H7 (cell line): ENCODE measurements at regions not wholly inside any gene's neighbourhood (a gene's known extent, or its start where the extent isn't known, plus 50 kb on each side); places are given as distances from the start of the nearest gene placed in this dataset.

Experiments used
- DNase-seq: peaks from one replicate; pipeline ENCODE4 v3.0.0; 2012
- H3K27me3 ChIP-seq: 2 replicates; pipeline ENCODE4 v1.6.0; 2011; ENCODE audit warnings: mild to moderate bottlenecking, low read length; ENCODE audit not compliant: control insufficient read depth, insufficient read depth
- H3K36me3 ChIP-seq: replicated peaks from 2 replicates; pipeline ENCODE4 v1.5.1; 2011; ENCODE audit warnings: low read length; ENCODE audit not compliant: control insufficient read depth, insufficient read depth
- H3K4me3 ChIP-seq: 2 replicates; pipeline ENCODE4 v1.5.1; 2011; ENCODE audit warnings: low read depth, mild to moderate bottlenecking, control low read depth, low read length, moderate library complexity; ENCODE audit not compliant: insufficient read depth

GRCh38 chr1:14100444-14100843 is 400.5 kb downstream of the PRDM2 start:
- no peak overlapping the region for H3K4me3 ChIP-seq
- DNase-seq = no peak
- H3K36me3 ChIP-seq = no peaks in the 10 kb centered on the region
- no peaks in the 10 kb centered on the region for H3K27me3 ChIP-seq

DNA sequence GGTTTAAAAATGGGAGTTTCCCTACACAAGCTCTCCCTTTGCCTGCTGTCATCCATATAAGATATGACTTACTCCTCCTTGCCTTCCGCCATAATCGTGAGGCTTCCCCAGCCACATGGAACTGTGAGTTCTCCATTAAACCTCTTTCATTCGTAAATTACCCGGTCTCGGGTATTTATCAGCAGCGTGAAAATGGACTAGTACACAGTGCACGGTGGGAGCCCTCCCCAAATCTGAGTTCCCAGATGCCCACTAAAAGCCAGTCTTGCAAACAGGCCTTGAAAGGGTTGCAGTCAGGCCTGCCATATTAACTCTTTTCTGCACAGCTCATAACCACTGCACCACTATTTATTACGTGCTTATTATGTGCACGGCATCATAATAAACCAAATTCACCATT is 400.9 kb downstream of the PRDM2 start:
- H3K36me3 ChIP-seq = no peaks in the 10 kb centered on the region
- DNase-seq = no peak
- H3K4me3 ChIP-seq = no peak overlapping the region
- H3K27me3 ChIP-seq = no peaks in the 10 kb centered on the region

DNA sequence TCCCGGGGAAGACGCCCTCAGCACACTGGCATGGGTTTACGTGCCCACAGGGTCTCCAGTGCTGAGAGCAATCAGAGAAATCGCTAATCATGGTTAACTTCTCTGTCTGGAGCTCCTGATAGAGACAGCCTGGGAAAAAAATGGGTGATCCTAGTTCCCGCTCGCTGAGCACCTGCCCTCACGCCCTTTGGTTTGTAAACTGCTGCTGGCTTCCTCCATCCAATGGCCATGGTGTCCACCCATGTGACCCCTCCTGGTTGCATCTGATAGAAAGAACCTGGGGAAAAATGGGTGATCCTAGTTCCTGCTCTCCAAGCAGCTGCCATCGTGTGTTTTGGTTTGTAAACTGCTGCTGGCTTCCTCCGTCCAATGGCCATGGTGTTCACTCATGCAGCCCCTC is 402.2 kb downstream of the PRDM2 start:
- Histone ChIP-seq H3K36me3 (no peaks in the 10 kb centered on the region), H3K4me3 (no peak overlapping the region), H3K27me3 (no peaks in the 10 kb centered on the region)
- DNase-seq = no peak

GRCh38 chr1:14103878-14104430 is 404.0 kb downstream of the PRDM2 start:
- no peak overlapping the region for H3K4me3 ChIP-seq
- DNase-seq = no peak
- H3K36me3 ChIP-seq = no peaks in the 10 kb centered on the region
- H3K27me3 ChIP-seq = no peaks in the 10 kb centered on the region; the same call in 1 of the 2 replicates

GRCh38 chr1:14106126-14106525 is 406.1 kb downstream of the PRDM2 start:
- H3K4me3 ChIP-seq = no peak overlapping the region
- no peaks in the 10 kb centered on the region; the same call in 1 of the 2 replicates for H3K27me3 ChIP-seq
- H3K36me3 ChIP-seq = no peaks in the 10 kb centered on the region
- DNase-seq = no peak

GRCh38 chr1:14106679-14107313 is 406.8 kb downstream of the PRDM2 start:
- Histone ChIP-seq H3K4me3 (no peak overlapping the region), H3K36me3 (no peaks in the 10 kb centered on the region), H3K27me3 (no peaks in the 10 kb centered on the region; the same call in 1 of the 2 replicates)
- DNase-seq = no peak

DNA sequence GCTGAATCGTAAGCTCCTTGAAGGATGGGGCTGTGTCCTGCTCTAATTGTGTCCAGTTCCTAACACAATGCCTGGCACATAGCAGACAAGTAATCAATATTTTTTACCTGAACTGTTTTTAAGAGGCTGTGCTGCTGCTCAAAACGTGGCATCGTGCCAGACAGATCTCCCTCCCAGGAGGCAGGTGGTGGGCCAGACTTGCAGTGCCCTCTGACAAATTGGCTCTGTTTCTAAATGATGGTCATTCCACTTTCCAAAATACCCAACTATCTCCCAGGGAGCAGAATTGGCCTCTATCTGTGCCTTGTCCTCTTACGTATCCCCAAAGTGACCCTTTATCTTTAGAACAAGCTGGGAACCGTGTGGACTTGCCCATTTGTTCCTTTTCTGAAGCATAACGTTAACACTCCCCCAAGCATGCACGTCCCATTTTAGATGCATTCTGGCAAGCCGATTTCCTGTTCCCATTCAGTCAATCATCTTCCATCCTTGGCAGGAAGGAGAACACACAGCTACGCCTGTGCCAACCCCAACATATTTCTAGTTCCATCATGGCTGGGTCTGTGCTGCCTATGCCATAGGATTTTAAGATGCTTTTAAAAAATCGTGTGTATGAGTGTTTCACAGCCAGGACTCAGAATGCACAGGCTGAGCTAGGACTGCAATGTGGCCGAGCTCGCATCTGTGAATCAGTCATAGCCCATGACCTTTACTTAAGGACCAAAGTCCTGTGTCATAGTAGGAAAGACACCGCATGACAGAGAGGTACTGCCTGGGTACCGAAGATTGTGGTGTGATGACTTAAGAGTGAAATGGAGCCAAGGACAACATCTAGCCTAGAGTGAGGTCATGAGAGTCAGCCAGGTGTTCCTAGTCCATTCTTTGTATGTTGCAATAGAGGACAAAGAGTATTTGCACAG is 408.6 kb downstream of the PRDM2 start:
- H3K27me3 ChIP-seq = no peaks in the 10 kb centered on the region; the same call in 1 of the 2 replicates
- no peaks in the 10 kb centered on the region for H3K36me3 ChIP-seq
- no peak for DNase-seq
- no peak overlapping the region for H3K4me3 ChIP-seq

GRCh38 chr1:14109276-14109635 is 409.3 kb downstream of the PRDM2 start:
- H3K36me3 ChIP-seq = no peaks in the 10 kb centered on the region
- H3K27me3 ChIP-seq = no peaks in the 10 kb centered on the region; the same call in 1 of the 2 replicates
- H3K4me3 ChIP-seq = no peak overlapping the region
- DNase-seq = no peak

DNA sequence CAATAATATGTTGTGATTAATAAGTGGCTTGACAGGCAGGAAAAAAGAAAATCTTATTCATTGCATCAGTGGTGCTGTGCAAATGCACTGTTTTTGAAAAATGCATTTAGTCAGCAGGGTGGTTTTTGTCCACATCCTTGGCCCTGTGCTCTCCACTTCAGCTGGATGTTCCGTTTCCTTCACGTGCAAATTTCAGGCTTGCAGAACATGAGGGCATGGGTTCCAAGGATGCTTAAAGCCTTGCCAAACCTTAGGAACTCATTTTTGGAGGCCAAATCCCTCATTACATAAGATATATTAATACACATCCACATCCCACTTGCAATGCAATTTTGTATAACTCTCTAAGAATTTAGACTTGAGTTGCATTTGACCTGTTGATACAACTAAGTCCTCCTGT is 410.1 kb downstream of the PRDM2 start:
- Histone ChIP-seq H3K4me3 (no peak overlapping the region), H3K36me3 (no peaks in the 10 kb centered on the region), H3K27me3 (no peaks in the 10 kb centered on the region; the same call in 1 of the 2 replicates)
- DNase-seq = no peak

- Histone ChIP-seq H3K27me3 (no peaks in the 10 kb centered on the region; the same call in 1 of the 2 replicates), H3K36me3 (no peaks in the 10 kb centered on the region), H3K4me3 (no peak overlapping the region)
- DNase-seq = peak; percentile 42
These were observed 411.1 kb downstream of the PRDM2 start for GRCh38 chr1:14111121-14111520.

DNA sequence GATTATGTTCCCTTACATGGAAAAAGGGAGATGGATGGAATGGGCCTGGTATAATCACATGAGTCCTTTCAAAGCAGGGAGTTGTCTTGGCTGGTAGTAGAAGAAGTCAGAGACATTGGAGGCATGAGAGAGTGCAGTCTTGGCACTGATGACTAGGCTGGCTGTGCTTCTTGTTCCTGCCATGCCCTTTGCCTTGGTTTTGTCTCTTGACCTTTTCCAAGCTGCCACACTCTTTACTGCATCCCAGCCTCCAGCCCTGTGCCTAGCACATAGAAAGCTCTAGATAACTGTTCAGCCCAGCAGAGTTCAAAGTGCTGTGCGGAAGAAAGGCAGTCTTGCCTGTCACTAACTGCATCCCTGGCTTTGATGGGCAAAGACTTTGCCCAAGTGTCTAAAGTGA is 412.6 kb downstream of the PRDM2 start:
- no peak for DNase-seq
- Histone ChIP-seq H3K4me3 (no peak overlapping the region), H3K36me3 (no peaks in the 10 kb centered on the region), H3K27me3 (no peaks in the 10 kb centered on the region; the same call in 1 of the 2 replicates)

DNA sequence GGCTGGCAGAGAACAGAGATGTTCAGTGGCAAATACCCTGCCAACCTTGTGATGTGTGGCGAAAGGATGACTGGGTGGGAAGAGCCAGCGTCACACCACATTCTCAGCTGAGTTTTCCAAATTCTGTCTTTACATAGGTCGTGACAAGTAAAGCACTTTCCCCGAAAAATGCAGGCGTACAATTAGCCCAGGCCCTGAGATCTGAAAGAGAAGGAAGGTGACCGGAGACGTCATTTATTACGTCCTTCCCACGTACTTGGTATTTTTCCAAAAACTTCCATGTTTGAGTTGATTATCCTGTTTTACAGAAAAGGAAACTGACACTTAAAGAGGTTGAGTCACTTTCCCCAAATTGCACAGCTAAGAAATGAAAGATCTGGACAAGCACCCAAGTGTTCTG is 413.3 kb downstream of the PRDM2 start:
- DNase-seq = no peak
- Histone ChIP-seq H3K27me3 (no peaks in the 10 kb centered on the region; the same call in 1 of the 2 replicates), H3K4me3 (no peak overlapping the region), H3K36me3 (no peaks in the 10 kb centered on the region)

GRCh38 chr1:14113841-14114567 is 414.0 kb downstream of the PRDM2 start:
- no peaks in the 10 kb centered on the region for H3K36me3 ChIP-seq
- peak; percentile 67 for DNase-seq
- no peaks in the 10 kb centered on the region for H3K27me3 ChIP-seq
- H3K4me3 ChIP-seq = no peak overlapping the region

GRCh38 chr1:14115976-14116375 is 416.0 kb downstream of the PRDM2 start:
- Histone ChIP-seq H3K4me3 (no peak overlapping the region), H3K27me3 (no peaks in the 10 kb centered on the region), H3K36me3 (no peaks in the 10 kb centered on the region)
- DNase-seq = no peak
